ENCODE measurements at regions not wholly inside any gene's neighbourhood (a gene's known extent, or its start where the extent isn't known, plus 50 kb on each side); places are given as distances from the start of the nearest gene placed in this dataset.
A peak's percentile ranks its signal among the peaks of the same experiment; 100 is the strongest.
"Not testable (repeated sequence)": the region's sequence is repeated elsewhere in the genome, so short reads cannot be mapped to it uniquely, and the experiment has no call there.

- TF ChIP-seq POLR2A (IDR thresholded peaks at IDR 0.05; ENCODE audit: extremely low read depth, insufficient read length) (no peak), CTCF (IDR thresholded peaks at IDR 0.05; ENCODE audit: low read depth, low read length) (no peak), MYC (IDR thresholded peaks at IDR 0.05; ENCODE audit: low read depth, low read length) (no peak)
- TF ChIP-seq, protein P1, sequence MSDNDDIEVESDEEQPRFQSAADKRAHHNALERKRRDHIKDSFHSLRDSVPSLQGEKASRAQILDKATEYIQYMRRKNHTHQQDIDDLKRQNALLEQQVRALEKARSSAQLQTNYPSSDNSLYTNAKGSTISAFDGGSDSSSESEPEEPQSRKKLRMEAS (IDR thresholded peaks at IDR 0.05; ENCODE audit: low read depth, low read length), result no peak
- H3K4me3 ChIP-seq (ENCODE audit: low read depth, low read length), result no peak overlapping the region
- DNase-seq (ENCODE audit: low read depth), result peak; percentile 37
Measured at GRCh38 chr2:66189553-66189952, 245.4 kb upstream of the MEIS1 start.

- no peak overlapping the region for H3K4me3 ChIP-seq (ENCODE audit: low read depth, low read length)
Measured at GRCh38 chr2:66186537-66186936, 248.4 kb upstream of the MEIS1 start.

GRCh38 chr2:66185497-66186054 lies 249.3 kb upstream of the MEIS1 start:
- no peak for DNase-seq (ENCODE audit: low read depth)
- no peak overlapping the region for H3K4me3 ChIP-seq (ENCODE audit: low read depth, low read length)
- TF ChIP-seq, protein P1 (IDR thresholded peaks at IDR 0.05; ENCODE audit: low read depth, low read length), result no peak
- TF ChIP-seq CTCF (IDR thresholded peaks at IDR 0.05; ENCODE audit: low read depth, low read length) (no peak), POLR2A (IDR thresholded peaks at IDR 0.05; ENCODE audit: extremely low read depth, insufficient read length) (no peak), MYC (IDR thresholded peaks at IDR 0.05; ENCODE audit: low read depth, low read length) (no peak)

More at GRCh38 chr2:66186537-66186936, 248.4 kb upstream of the MEIS1 start:
- TF ChIP-seq POLR2A (IDR thresholded peaks at IDR 0.05; ENCODE audit: extremely low read depth, insufficient read length) (no peak), CTCF (IDR thresholded peaks at IDR 0.05; ENCODE audit: low read depth, low read length) (no peak), MYC (IDR thresholded peaks at IDR 0.05; ENCODE audit: low read depth, low read length) (no peak)
- TF ChIP-seq, protein P1 (IDR thresholded peaks at IDR 0.05; ENCODE audit: low read depth, low read length), result no peak
- DNase-seq (ENCODE audit: low read depth), result no peak

- not testable (repeated sequence) for H3K4me3 ChIP-seq (ENCODE audit: low read depth, low read length); DNase-seq (ENCODE audit: low read depth)
Measured at GRCh38 chr2:66177128-66177796, 257.7 kb upstream of the MEIS1 start.

DNA sequence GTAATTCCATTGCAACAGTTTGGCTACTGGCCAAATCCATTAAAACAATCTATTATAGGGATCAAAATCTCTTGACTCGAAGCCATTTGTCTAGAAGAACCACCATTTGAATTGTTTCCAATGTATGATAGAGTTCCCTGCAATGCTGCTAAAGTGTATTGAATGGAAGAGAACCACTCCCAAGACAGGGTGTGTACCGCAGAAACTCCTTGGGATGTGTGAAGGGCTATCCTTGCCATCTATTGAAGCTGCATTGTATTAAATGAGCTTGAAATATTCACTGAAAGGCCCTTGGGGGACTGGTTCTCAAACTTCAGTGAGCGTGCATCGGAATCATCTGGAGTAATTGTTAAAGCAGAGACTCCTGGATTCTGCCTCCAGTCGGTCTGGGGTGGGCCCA lies 260.4 kb upstream of the MEIS1 start:
- DNase-seq (ENCODE audit: low read depth), result no peak
- TF ChIP-seq POLR2A (IDR thresholded peaks at IDR 0.05; ENCODE audit: extremely low read depth, insufficient read length), result no peak
- TF ChIP-seq, protein P1 (IDR thresholded peaks at IDR 0.05; ENCODE audit: low read depth, low read length), result no peak
- no peak for TF ChIP-seq MYC (IDR thresholded peaks at IDR 0.05; ENCODE audit: low read depth, low read length)
- TF ChIP-seq CTCF (IDR thresholded peaks at IDR 0.05; ENCODE audit: low read depth, low read length), result no peak
- no peak overlapping the region for H3K4me3 ChIP-seq (ENCODE audit: low read depth, low read length)

DNA sequence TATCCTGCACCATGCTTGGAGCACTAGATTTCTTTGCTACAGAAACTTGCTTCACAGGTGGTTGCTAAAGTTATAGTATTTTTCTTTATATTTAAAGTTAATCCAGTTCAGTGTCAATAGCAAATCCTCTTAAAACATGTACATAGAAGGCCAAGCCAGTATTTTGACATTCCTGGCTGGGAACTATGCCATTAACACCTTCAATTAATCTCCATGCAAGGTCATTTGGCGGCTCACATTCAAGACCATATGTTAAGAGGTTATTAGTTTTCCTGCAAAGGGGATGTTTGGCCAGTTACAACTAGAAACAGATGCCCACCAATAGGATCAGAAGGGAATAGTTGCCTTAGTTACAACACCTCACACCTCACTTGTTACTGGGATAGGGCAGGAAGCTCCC lies 261.3 kb upstream of the MEIS1 start:
- TF ChIP-seq CTCF (IDR thresholded peaks at IDR 0.05; ENCODE audit: low read depth, low read length), result no peak
- TF ChIP-seq, protein P1 (IDR thresholded peaks at IDR 0.05; ENCODE audit: low read depth, low read length), result no peak
- no peak for TF ChIP-seq POLR2A (IDR thresholded peaks at IDR 0.05; ENCODE audit: extremely low read depth, insufficient read length)
- TF ChIP-seq MYC (IDR thresholded peaks at IDR 0.05; ENCODE audit: low read depth, low read length), result no peak
- no peak for DNase-seq (ENCODE audit: low read depth)
- H3K4me3 ChIP-seq (ENCODE audit: low read depth, low read length), result no peak overlapping the region

All from NB4 (cell line).